Kidney (tissue), 13 donors: ENCODE measurements at regions not wholly inside any gene's neighbourhood (a gene's known extent, or its start where the extent isn't known, plus 50 kb on each side); places are given as distances from the start of the nearest gene placed in this dataset.
A peak's percentile ranks its signal among the peaks of the same experiment; 100 is the strongest.

ENCODE experiments used
- DNase-seq, 5 donors: peaks; one replicate each; pipeline ENCODE4 v3.0.0-alpha.2; 2013 to 2020
- FAIRE-seq: peaks from 2 replicates; lab custom pipeline; 2012; peaks lifted over from hg19 to GRCh38; lab: Jason Lieb, UNC
- H3K27ac ChIP-seq, 2 donors: one replicate each; pipeline ENCODE4 v1.7.0; 2013; ENCODE audit warnings: low read depth in 2 of 2, low read length in 2 of 2, inconsistent platforms in 1 of 2
- H3K27me3 ChIP-seq: one replicate; pipeline ENCODE4 v1.7.1; 2013; ENCODE audit warnings: low read length, inconsistent platforms; ENCODE audit not compliant: control insufficient read depth, insufficient read depth
- H3K36me3 ChIP-seq, 3 donors: one replicate each; pipeline versions ENCODE4 v1.7.0 to v1.7.1; 2013; ENCODE audit warnings: low read length in 3 of 3, control low read depth in 1 of 3, inconsistent platforms in 1 of 3; ENCODE audit not compliant: insufficient read depth in 3 of 3, control insufficient read depth in 2 of 3
- H3K4me1 ChIP-seq, 3 donors: one replicate each; pipeline versions ENCODE4 v1.7.0 to v1.7.1; 2013; ENCODE audit warnings: low read length in 3 of 3, inconsistent platforms in 1 of 3, low read depth in 1 of 3; ENCODE audit not compliant: control insufficient read depth in 2 of 3, insufficient read depth in 2 of 3
- H3K4me3 ChIP-seq, 3 donors: one replicate each; pipeline versions ENCODE4 v1.7.0 to v1.8.1; 2013; ENCODE audit warnings: low read length in 3 of 3, control low read depth in 1 of 3, inconsistent platforms in 1 of 3
- H3K9ac ChIP-seq, 3 donors: one replicate each; pipeline versions ENCODE4 v1.7.0 to v1.7.1; 2013; ENCODE audit warnings: low read length in 3 of 3, control low read depth in 1 of 3, inconsistent platforms in 1 of 3
- H3K9me3 ChIP-seq, 3 donors: one replicate each; pipeline versions ENCODE4 v1.7.0 to v1.7.1; 2013; ENCODE audit warnings: low read length in 3 of 3, control low read depth in 1 of 3, inconsistent platforms in 1 of 3; ENCODE audit not compliant: control insufficient read depth in 2 of 3, insufficient read depth in 1 of 3
- intact Hi-C: fragments of 100-400 bp; cut with DNase I; formaldehyde crosslinking; loops from one replicate; pipeline ENCODE4 v1.11.1; 2022
- TF ChIP-seq, protein P1 (sequence below): IDR thresholded peaks from 3 replicates; pipeline ENCODE4 v1.5.1; 2012; ENCODE audit warnings: mild to moderate bottlenecking, moderate library complexity, borderline replicate concordance; ENCODE audit not compliant: insufficient read depth; ENCODE audit errors: extremely low read depth
- donor health status: control.
- donor health status: control.
- donor health status: control.
- donor health status: control.
- donor health status: control.
- donor health status: DM: yes; HTN: yes; CAD: no.
- donor health status: Normal renal cell carcinoma (clear cell type).

DNA sequence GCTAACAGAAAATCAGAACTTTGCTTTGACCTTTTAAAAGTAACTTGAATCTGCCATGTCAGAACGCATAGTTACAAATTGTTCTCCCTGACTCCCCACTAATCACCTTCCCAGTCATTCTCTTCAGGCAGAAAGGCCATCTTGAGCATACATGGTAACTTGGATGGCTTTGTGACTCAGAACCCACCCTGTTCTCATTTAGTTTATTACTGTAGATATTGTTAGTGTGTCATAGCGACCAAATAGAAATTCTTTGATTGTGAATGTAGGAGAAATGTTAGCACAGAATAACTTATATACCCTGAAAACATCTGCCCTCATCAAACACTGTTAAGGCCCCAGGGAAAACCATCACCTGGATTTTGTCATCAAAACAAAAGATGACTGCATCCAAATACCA is 382.0 kb downstream of the MAGEB5 start:
- DNase-seq = no peak
- no peak overlapping the region for H3K27ac ChIP-seq
- no peaks in the 10 kb centered on the region for H3K36me3 ChIP-seq
- no peak for FAIRE-seq
- no peaks in the 10 kb centered on the region for H3K27me3 ChIP-seq
- H3K9me3 ChIP-seq = no peaks in the 10 kb centered on the region
- no peak overlapping the region for H3K9ac ChIP-seq
- TF ChIP-seq, protein P1, sequence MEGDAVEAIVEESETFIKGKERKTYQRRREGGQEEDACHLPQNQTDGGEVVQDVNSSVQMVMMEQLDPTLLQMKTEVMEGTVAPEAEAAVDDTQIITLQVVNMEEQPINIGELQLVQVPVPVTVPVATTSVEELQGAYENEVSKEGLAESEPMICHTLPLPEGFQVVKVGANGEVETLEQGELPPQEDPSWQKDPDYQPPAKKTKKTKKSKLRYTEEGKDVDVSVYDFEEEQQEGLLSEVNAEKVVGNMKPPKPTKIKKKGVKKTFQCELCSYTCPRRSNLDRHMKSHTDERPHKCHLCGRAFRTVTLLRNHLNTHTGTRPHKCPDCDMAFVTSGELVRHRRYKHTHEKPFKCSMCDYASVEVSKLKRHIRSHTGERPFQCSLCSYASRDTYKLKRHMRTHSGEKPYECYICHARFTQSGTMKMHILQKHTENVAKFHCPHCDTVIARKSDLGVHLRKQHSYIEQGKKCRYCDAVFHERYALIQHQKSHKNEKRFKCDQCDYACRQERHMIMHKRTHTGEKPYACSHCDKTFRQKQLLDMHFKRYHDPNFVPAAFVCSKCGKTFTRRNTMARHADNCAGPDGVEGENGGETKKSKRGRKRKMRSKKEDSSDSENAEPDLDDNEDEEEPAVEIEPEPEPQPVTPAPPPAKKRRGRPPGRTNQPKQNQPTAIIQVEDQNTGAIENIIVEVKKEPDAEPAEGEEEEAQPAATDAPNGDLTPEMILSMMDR = no peak
- H3K4me3 ChIP-seq = no peak overlapping the region
- H3K4me1 ChIP-seq = no peaks in the 10 kb centered on the region
- intact Hi-C loops = no loop called here

DNA sequence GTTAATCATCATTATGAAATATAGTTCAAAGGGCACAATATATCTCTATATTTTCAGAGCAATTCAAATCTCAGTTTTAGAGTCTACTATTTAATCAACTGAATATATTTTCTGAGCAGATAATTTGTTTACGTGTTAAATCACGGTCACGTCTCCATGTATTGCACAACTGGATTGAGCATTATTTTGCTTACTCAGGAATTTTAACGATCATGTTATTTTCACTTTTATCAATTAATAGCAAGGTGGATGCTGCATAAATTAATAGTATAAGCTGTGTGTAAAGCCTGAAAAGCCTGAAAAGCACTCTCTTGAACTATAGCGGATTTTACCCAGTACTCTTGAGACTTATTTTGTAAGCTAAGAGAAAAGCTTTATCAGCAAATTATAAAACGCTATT is 374.9 kb downstream of the MAGEB5 start:
- Histone ChIP-seq H3K9me3 (no peaks in the 10 kb centered on the region), H3K4me1 (no peaks in the 10 kb centered on the region), H3K27ac (no peak overlapping the region), H3K9ac (no peak overlapping the region), H3K27me3 (no peaks in the 10 kb centered on the region), H3K36me3 (no peaks in the 10 kb centered on the region), H3K4me3 (no peak overlapping the region)
- FAIRE-seq (no peak), DNase-seq (no peak)
- TF ChIP-seq, protein P1 = no peak
- intact Hi-C loops = no loop called here

DNA sequence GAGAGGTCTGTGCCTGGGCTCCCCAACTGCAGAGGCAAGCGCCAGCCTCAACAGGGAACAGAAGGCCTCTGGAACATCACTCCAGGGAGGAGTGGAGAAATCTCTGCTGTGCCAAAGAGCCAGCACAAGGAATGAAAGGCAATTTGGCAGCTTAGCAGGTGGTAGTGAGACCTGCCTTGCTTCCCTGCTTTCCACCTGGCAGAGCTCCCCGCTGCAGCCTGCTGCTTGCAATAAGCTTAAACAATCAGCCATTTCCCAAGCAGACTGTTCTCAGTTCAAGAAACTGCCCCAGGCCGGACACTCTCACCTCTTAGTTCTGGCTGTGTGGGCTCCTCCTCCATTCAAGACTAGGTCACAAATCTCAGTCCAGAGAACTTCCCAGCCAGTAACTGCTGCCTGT is 370.6 kb downstream of the MAGEB5 start:
- Histone ChIP-seq H3K27me3 (no peaks in the 10 kb centered on the region), H3K4me1 (no peaks in the 10 kb centered on the region), H3K36me3 (no peaks in the 10 kb centered on the region), H3K9ac (no peak overlapping the region), H3K4me3 (no peak overlapping the region), H3K9me3 (no peaks in the 10 kb centered on the region), H3K27ac (no peak overlapping the region)
- DNase-seq (peak in 1 of 5 donors; percentile 21), FAIRE-seq (no peak)
- TF ChIP-seq, protein P1 = no peak
- intact Hi-C loops = no loop called here

DNA sequence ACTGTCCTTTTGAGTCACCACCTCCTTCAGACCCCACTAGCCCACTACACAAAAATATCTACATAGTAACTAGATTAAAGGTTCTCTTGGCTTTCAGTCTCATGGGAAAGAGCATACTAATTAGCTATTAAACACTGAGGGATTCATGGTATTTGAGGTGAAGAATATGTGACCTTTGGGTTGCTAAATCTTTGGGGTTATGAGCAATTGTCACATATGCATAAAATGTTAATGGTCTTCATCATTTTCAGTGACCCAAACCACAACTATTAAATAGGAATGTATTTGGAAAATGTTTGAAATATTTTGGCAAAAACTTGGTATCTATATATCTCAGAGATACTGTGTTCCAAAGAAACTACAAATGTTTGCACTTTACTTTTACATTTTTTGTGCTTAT is 365.1 kb downstream of the MAGEB5 start:
- DNase-seq (peak in 1 of 5 donors; percentile 22), FAIRE-seq (no peak)
- H3K36me3 ChIP-seq = no peaks in the 10 kb centered on the region
- TF ChIP-seq, protein P1 = no peak
- H3K4me3 ChIP-seq = no peak overlapping the region
- H3K4me1 ChIP-seq = no peaks in the 10 kb centered on the region
- H3K9me3 ChIP-seq = no peaks in the 10 kb centered on the region
- no peaks in the 10 kb centered on the region for H3K27me3 ChIP-seq
- H3K9ac ChIP-seq = no peak overlapping the region
- no peak overlapping the region for H3K27ac ChIP-seq
- intact Hi-C loops = no loop called here
